AG09309 (cell line): ENCODE measurements at regions not wholly inside any gene's neighbourhood (a gene's known extent, or its start where the extent isn't known, plus 50 kb on each side); places are given as distances from the start of the nearest gene placed in this dataset.

Experiments used
- DNase-seq: peaks from one replicate; pipeline ENCODE4 v3.0.0-alpha.2; 2010; ENCODE audit warnings: low read depth
- H3K4me3 ChIP-seq: 2 replicates; pipeline ENCODE4 v1.5.1; 2011; ENCODE audit warnings: mild to moderate bottlenecking, low read depth, low read length, moderate library complexity; ENCODE audit not compliant: control insufficient read depth
- TF ChIP-seq, protein P1 (sequence below): IDR thresholded peaks from 2 replicates; pipeline ENCODE4 v1.5.1; 2011; ENCODE audit warnings: mild to moderate bottlenecking, low read depth, low read length, inconsistent platforms; ENCODE audit not compliant: insufficient read depth, control insufficient read depth; ENCODE audit errors: missing control alignments

DNA sequence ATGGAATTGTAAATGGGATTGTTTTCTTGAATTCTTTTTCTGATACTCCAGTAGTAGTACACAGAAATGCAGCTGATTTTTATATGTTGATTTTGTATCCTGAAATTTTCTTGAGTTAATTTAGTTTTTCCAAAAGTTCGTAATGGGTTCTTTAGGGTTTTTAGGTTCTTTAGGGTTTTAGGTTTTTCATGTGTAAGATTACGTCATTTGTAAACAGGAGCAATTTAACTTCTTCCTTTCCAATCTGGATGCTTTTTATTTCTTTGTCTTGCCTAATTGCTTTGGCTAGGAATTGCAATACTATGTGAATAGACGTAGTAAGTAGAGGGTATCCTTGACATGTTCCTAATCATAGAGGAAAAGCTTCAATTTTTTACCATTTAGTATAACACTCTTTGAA is 568.6 kb downstream of the MMUT start:
- TF ChIP-seq, protein P1, sequence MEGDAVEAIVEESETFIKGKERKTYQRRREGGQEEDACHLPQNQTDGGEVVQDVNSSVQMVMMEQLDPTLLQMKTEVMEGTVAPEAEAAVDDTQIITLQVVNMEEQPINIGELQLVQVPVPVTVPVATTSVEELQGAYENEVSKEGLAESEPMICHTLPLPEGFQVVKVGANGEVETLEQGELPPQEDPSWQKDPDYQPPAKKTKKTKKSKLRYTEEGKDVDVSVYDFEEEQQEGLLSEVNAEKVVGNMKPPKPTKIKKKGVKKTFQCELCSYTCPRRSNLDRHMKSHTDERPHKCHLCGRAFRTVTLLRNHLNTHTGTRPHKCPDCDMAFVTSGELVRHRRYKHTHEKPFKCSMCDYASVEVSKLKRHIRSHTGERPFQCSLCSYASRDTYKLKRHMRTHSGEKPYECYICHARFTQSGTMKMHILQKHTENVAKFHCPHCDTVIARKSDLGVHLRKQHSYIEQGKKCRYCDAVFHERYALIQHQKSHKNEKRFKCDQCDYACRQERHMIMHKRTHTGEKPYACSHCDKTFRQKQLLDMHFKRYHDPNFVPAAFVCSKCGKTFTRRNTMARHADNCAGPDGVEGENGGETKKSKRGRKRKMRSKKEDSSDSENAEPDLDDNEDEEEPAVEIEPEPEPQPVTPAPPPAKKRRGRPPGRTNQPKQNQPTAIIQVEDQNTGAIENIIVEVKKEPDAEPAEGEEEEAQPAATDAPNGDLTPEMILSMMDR, result no peak
- DNase-seq, result no peak
- no peak overlapping the region for H3K4me3 ChIP-seq

DNA sequence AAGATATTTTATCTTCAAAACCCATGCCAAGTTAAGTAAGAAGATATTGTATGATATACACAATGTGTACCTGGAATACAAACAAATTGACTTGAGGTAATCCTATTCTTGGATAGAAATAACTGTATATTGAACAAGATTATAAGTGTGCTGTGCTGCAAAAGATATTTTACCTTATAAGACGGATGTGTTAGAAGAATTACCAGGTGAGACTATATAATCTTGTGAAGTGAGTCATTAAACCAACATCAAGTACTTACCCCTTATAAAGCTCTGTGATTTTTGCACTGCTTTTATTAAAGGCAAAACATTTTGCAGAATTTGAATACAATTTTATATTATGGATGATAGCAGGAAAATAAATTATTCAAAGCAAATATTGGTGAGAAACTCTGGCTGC is 570.0 kb downstream of the MMUT start:
- TF ChIP-seq, protein P1, result no peak
- DNase-seq, result no peak

DNA sequence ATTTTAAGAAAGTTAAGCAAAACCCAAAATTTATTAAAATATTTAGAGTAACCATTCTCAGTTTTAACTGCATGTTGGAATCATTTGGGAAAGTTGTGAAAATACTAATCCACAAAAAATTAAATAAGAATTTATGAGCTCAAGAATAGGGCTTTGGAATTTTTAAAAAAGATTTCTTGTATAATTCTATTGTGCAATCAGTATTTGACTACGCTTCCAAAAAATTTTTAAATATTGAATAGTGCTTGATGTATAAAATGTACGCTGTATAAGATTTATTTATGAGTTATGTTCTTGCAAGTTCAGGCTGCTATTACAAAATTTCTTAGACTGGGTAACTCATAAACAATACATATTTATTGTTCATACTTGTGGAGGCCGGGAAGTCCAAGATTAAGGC is 571.7 kb downstream of the MMUT start:
- H3K4me3 ChIP-seq, result no peak overlapping the region
- DNase-seq, result no peak
- TF ChIP-seq, protein P1, result no peak

More for the DNA sequence above, 570.0 kb downstream of the MMUT start:
- H3K4me3 ChIP-seq, result no peak overlapping the region

DNA sequence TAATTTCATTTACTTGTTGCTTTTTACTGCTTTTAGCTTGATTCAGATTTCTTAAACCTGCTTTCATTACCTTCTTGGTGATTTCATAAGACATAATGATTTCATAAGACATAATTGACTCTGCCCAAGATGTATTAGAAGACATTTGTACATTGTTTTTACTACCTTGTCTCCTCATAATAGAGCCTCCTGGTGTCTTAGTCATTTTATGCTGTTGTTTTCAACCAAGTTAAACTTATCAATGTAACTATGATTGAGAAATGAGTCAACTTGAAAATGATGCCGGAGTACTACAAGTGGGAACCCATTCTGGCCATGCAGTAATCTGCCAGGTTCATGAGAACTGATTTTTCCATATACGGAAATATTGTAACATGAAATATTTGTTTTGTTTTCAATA is 573.6 kb downstream of the MMUT start:
- no peak for DNase-seq
- no peak overlapping the region for H3K4me3 ChIP-seq
- TF ChIP-seq, protein P1, result no peak

DNA sequence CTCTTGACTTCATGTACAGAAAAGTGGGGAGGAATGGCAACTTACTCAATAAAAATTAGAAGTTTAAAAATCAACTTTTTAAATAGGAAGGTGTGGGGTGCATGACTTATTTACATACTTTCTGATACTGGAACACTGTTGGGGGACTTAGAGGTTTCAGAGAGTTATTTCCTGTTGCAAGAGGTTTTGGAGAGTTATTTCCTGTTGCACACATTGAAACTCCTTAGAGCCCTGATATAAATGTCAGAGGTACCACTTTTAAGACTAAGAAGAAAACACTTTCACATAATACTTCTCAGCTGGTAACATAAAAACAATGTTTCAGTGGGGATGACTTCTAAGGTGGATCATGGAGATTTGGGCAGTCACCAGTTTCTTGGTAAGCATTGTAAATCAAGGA is 579.9 kb downstream of the MMUT start:
- no peak for DNase-seq
- TF ChIP-seq, protein P1, result no peak
- H3K4me3 ChIP-seq, result no peak overlapping the region

DNA sequence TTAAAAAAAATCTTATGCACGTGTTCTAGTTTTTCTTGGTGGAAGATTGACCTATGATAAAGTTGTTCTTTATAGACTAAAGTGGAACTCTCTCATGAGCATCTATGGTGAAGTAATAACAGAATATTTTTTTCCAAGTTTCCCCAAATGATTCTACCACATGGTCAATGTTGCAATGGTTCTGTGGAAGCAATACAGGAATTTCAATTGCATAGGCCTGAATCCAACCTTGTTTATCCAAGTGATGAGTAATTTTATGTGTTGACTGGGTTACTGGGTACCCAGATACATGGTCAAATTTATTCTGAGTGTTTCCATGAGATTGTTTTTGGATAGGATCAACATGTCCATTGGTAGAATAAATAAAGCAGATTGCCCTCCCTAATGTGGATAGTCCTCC is 581.5 kb downstream of the MMUT start:
- no peak for DNase-seq
- no peak overlapping the region for H3K4me3 ChIP-seq
- TF ChIP-seq, protein P1, result no peak

DNA sequence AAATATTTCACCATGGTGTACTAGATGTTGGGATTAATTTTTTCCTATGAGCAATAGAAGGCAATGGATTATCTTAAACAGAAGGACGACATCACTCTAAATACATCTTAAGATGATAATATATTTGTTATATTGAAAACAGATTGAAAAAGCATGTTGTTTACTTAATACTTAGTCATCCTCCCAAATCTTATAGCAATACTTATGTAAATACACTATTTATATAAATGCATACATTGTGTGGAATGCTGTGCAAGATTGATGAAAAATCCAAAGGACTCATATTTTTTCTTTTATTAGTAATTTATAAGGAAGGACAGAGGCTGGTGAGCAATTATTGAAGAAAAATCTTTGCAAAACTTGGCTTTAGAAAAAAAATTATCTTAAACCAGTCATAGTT is 593.5 kb downstream of the MMUT start:
- TF ChIP-seq, protein P1, result no peak
- no peak overlapping the region for H3K4me3 ChIP-seq
- no peak for DNase-seq
